ENCODE measurements at regions not wholly inside any gene's neighbourhood (a gene's known extent, or its start where the extent isn't known, plus 50 kb on each side); places are given as distances from the start of the nearest gene placed in this dataset.

GRCh38 chr18:27752944-27753343 is 424.0 kb downstream of the CDH2 start:
- no TSS peak for BruUV-seq (replicated peaks)
- dilution Hi-C loops (cut with MboI; ENCODE audit: extremely low pct_ligation_motif_present, low sequenced_read_pairs) (no loop called here), intact Hi-C loops (cut with micrococcal nuclease) (no loop called here)
- H3K27me3 ChIP-seq (ENCODE audit: control insufficient read depth in 2 of 2, insufficient read depth in 2 of 2, low read length in 2 of 2), result peaks cover 0 to 4% of the 10 kb centered on the region in 2 experiments
- POLR2A ChIA-PET, result no interaction called here
- H4K20me1 ChIP-seq (replicated peaks; ENCODE audit: control insufficient read depth, extremely low read depth, insufficient read depth, low read length), result no peaks in the 10 kb centered on the region
- DNase-seq (ENCODE audit: low read depth, low spot score), result no peak
- no peak overlapping the region for H3K27ac ChIP-seq (ENCODE audit: insufficient read depth, low read depth, low read length)
- no peak overlapping the region for H3K9ac ChIP-seq (replicated peaks; ENCODE audit: extremely low read depth, insufficient read depth, low read length)
- no peak overlapping the region for H2AFZ ChIP-seq (ENCODE audit: low read depth, low read length)
- no peak overlapping the region for H3K4me2 ChIP-seq (ENCODE audit: insufficient read depth, low read length)
- no peak overlapping the region for H3K4me3 ChIP-seq (replicated peaks in 1 of 3; ENCODE audit: insufficient read depth in 1 of 3, low read depth in 1 of 3, low read length in 3 of 3)
- no peaks in the 10 kb centered on the region for H3K9me1 ChIP-seq (replicated peaks; ENCODE audit: control insufficient read depth, extremely low read depth, insufficient read depth, low read length)
- CTCF ChIA-PET, result interaction anchor here (1.3 to 1.6 kb wide), 3 partner anchors 9 to 67 kb away, joined by 4 to 5 read pairs (median 5); no protein-coding TSS in a partner anchor
- H3K9me3 ChIP-seq (replicated peaks; ENCODE audit: control insufficient read depth, insufficient read depth, low read length), result no peaks in the 10 kb centered on the region
- H3K79me2 ChIP-seq (ENCODE audit: control insufficient read depth, insufficient read depth, low read length), result no peaks in the 10 kb centered on the region
- no peaks in the 10 kb centered on the region for H3K4me1 ChIP-seq (ENCODE audit: control insufficient read depth, extremely low read depth, insufficient read depth, low read length)
- FAIRE-seq, result no peak
- no peak for TF ChIP-seq MAX (IDR thresholded peaks at IDR 0.05; ENCODE audit: insufficient read depth, insufficient read length)
- TF ChIP-seq POLR2A (IDR thresholded peaks at IDR 0.05; ENCODE audit: low read depth, low read length), result no peak
- no peak for TF ChIP-seq FOS (IDR thresholded peaks at IDR 0.05; ENCODE audit: borderline replicate concordance, insufficient read depth, low read length)
- TF ChIP-seq GATA2 (IDR thresholded peaks at IDR 0.05; ENCODE audit: insufficient read depth, insufficient read length, low read depth, low read length), result no peak
- no peak for TF ChIP-seq POLR2AphosphoS5 (IDR thresholded peaks at IDR 0.05; ENCODE audit: insufficient read depth, low read depth, low read length)
- TF ChIP-seq JUN (IDR thresholded peaks at IDR 0.05; ENCODE audit: borderline replicate concordance, insufficient read depth, insufficient read length, low read depth), result no peak
- TF ChIP-seq, protein P1, sequence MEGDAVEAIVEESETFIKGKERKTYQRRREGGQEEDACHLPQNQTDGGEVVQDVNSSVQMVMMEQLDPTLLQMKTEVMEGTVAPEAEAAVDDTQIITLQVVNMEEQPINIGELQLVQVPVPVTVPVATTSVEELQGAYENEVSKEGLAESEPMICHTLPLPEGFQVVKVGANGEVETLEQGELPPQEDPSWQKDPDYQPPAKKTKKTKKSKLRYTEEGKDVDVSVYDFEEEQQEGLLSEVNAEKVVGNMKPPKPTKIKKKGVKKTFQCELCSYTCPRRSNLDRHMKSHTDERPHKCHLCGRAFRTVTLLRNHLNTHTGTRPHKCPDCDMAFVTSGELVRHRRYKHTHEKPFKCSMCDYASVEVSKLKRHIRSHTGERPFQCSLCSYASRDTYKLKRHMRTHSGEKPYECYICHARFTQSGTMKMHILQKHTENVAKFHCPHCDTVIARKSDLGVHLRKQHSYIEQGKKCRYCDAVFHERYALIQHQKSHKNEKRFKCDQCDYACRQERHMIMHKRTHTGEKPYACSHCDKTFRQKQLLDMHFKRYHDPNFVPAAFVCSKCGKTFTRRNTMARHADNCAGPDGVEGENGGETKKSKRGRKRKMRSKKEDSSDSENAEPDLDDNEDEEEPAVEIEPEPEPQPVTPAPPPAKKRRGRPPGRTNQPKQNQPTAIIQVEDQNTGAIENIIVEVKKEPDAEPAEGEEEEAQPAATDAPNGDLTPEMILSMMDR (IDR thresholded peaks at IDR 0.05; ENCODE audit: extremely low read depth in 1 of 2, insufficient read depth in 1 of 2, low read depth in 1 of 2, low read length in 2 of 2), result no peak
- no peak for TF ChIP-seq EZH2 (IDR thresholded peaks at IDR 0.05; ENCODE audit: borderline replicate concordance, low read depth, low read length, severe bottlenecking)
- TF ChIP-seq MYC (IDR thresholded peaks at IDR 0.05; ENCODE audit: low read depth, low read length), result no peak
- H3K36me3 ChIP-seq (ENCODE audit: control insufficient read depth in 2 of 2, extremely low read depth in 1 of 2, insufficient read depth in 2 of 2, low read length in 2 of 2), result no peaks in the 10 kb centered on the region
